ENCODE measurements at regions not wholly inside any gene's neighbourhood (a gene's known extent, or its start where the extent isn't known, plus 50 kb on each side); places are given as distances from the start of the nearest gene placed in this dataset.

DNA sequence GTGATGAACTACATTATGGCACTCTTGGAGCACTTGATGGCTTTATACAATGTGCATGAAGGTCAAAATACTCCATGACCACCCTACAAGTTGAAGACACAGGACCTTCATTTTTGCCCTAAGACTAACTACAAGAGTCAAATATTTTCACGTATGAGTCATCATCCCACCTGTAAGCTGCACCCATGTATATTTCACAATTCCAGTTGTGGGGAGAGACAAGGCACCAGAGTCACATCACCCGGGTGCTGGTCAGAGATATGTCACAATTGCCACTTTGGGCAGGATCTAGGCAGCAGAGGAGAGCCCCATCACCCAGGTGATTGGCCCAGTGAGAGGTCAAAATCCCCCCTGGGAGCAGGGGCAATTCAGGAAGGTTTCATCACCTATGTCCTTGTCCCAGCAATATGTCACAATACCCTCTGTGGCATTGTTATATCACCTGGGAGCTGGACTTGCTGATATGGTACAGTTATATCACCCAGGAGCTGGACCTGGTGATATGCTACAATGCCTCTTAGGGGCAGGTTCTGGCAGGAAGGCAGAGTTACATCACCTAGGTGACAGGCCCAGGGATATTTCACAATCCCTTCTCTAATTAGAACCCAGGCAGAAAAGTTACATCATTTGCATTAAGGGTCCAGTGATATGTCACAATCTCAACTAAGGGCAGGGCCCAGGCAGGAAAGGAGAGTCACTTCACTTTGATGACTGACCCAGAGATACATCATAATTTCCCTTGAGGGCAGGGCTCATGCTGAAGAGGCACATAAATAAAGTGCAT lies 1839.2 kb downstream of the TP53TG3F start:
- no peak for TF ChIP-seq POLR2AphosphoS5 (IDR thresholded peaks at IDR 0.05; ENCODE audit: low read depth)
- TF ChIP-seq, protein P1, sequence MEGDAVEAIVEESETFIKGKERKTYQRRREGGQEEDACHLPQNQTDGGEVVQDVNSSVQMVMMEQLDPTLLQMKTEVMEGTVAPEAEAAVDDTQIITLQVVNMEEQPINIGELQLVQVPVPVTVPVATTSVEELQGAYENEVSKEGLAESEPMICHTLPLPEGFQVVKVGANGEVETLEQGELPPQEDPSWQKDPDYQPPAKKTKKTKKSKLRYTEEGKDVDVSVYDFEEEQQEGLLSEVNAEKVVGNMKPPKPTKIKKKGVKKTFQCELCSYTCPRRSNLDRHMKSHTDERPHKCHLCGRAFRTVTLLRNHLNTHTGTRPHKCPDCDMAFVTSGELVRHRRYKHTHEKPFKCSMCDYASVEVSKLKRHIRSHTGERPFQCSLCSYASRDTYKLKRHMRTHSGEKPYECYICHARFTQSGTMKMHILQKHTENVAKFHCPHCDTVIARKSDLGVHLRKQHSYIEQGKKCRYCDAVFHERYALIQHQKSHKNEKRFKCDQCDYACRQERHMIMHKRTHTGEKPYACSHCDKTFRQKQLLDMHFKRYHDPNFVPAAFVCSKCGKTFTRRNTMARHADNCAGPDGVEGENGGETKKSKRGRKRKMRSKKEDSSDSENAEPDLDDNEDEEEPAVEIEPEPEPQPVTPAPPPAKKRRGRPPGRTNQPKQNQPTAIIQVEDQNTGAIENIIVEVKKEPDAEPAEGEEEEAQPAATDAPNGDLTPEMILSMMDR (IDR thresholded peaks at IDR 0.05; ENCODE audit: insufficient read depth, low read length), result no peak
- no peak for TF ChIP-seq GABPA (IDR thresholded peaks at IDR 0.05; ENCODE audit: low read depth)
- no peak for TF ChIP-seq SPI1 (IDR thresholded peaks at IDR 0.05; ENCODE audit: borderline replicate concordance, low read depth)
